ENCODE measurements at regions not wholly inside any gene's neighbourhood (a gene's known extent, or its start where the extent isn't known, plus 50 kb on each side); places are given as distances from the start of the nearest gene placed in this dataset.

- TF ChIP-seq CTCF (IDR thresholded peaks at IDR 0.05) (no peak), EZH2 (IDR thresholded peaks at IDR 0.05; ENCODE audit: borderline replicate concordance, insufficient read depth, low read depth, low read length, poor library complexity, severe bottlenecking) (no peak)
Measured at GRCh38 chr10:78515038-78515872, 481.6 kb downstream of the RPS24 start.
